Endothelial cell of umbilical vein (primary cell): ENCODE measurements at regions not wholly inside any gene's neighbourhood (a gene's known extent, or its start where the extent isn't known, plus 50 kb on each side); places are given as distances from the start of the nearest gene placed in this dataset.

ENCODE experiments used
- BruUV-seq: library from RNA; stranded (reverse); fragments of 400-500 nt; replicated peaks from 2 replicates; lab custom pipeline; 2021; lab: Mats Ljungman, UMichigan
- CTCF ChIA-PET: fragments of 300-600, 350-600 bp; sonication (Branson Sonifier 250); formaldehyde crosslinking; loops from one replicate; lab custom pipeline; 2021; ENCODE audit warnings: antibody characterized with exemption, inconsistent platforms; lab: Charles Lee
- POLR2A ChIA-PET: fragments of 300-600, 350-600 bp; sonication (Branson Sonifier 250); formaldehyde crosslinking; loops from one replicate; lab custom pipeline; 2021; ENCODE audit warnings: antibody characterized with exemption, inconsistent platforms; lab: Charles Lee
- DNase-seq: peaks from one replicate; pipeline ENCODE4 v3.0.0-alpha.2; 2011; ENCODE audit warnings: low read depth, low spot score
- FAIRE-seq: peaks from 2 replicates; lab custom pipeline; 2011; peaks lifted over from hg19 to GRCh38; lab: Jason Lieb, UNC
- H2AFZ ChIP-seq: 2 replicates; pipeline ENCODE4 v1.6.0; 2012; ENCODE audit warnings: low read depth, low read length, control low read depth, inconsistent platforms
- H3K27ac ChIP-seq: 2 replicates; pipeline ENCODE4 v1.5.1; 2011; ENCODE audit warnings: low read depth, mild to moderate bottlenecking, control low read depth, low read length, moderate library complexity; ENCODE audit not compliant: insufficient read depth
- H3K27me3 ChIP-seq, 2 experiments: 2 replicates each; pipeline versions ENCODE4 v1.6.0 to v1.6.1; 2011; ENCODE audit warnings: low read length in 2 of 2, mixed read lengths in 1 of 2; ENCODE audit not compliant: control insufficient read depth in 2 of 2, insufficient read depth in 2 of 2
- H3K36me3 ChIP-seq, 2 experiments: 2 replicates in 1 of 2; 3 replicates in 1 of 2; pipeline ENCODE4 v1.5.1; 2011; ENCODE audit warnings: low read length in 2 of 2, mild to moderate bottlenecking in 1 of 2, moderate library complexity in 1 of 2; ENCODE audit not compliant: control insufficient read depth in 2 of 2, insufficient read depth in 2 of 2; ENCODE audit errors: extremely low read depth in 1 of 2
- H3K4me1 ChIP-seq: 3 replicates; pipeline ENCODE4 v1.5.1; 2011; ENCODE audit warnings: mild to moderate bottlenecking, low read length; ENCODE audit not compliant: control insufficient read depth, insufficient read depth; ENCODE audit errors: extremely low read depth
- H3K4me2 ChIP-seq: 2 replicates; pipeline ENCODE4 v1.6.1; 2011; ENCODE audit warnings: low read length, control low read depth, mixed read lengths; ENCODE audit not compliant: insufficient read depth
- H3K4me3 ChIP-seq, 3 experiments: fragments of 200-600 bp in 1 of 3; sonication (generic), shearing (Covaris generic) in 1 of 3; replicated peaks in 1 of 3; 2 replicates each; pipeline ENCODE4 v1.5.1; 2011 to 2016; ENCODE audit warnings: control low read depth in 3 of 3, low read length in 3 of 3, mild to moderate bottlenecking in 2 of 3, inconsistent platforms in 1 of 3, low read depth in 1 of 3, moderate library complexity in 1 of 3; ENCODE audit not compliant: insufficient read depth in 1 of 3
- H3K79me2 ChIP-seq: 2 replicates; pipeline ENCODE4 v1.6.0; 2012; ENCODE audit warnings: low read length, inconsistent platforms; ENCODE audit not compliant: control insufficient read depth, insufficient read depth
- H3K9ac ChIP-seq: replicated peaks from 2 replicates; pipeline ENCODE3; 2011; ENCODE audit warnings: low read length, control low read depth; ENCODE audit not compliant: insufficient read depth; ENCODE audit errors: extremely low read depth
- H3K9me1 ChIP-seq: replicated peaks from 3 replicates; pipeline ENCODE4 v1.6.0; 2011; ENCODE audit warnings: mild to moderate bottlenecking, low read length; ENCODE audit not compliant: control insufficient read depth, insufficient read depth; ENCODE audit errors: extremely low read depth
- H3K9me3 ChIP-seq: replicated peaks from 2 replicates; pipeline ENCODE4 v1.5.1; 2012; ENCODE audit warnings: low read length, inconsistent platforms; ENCODE audit not compliant: control insufficient read depth, insufficient read depth
- H4K20me1 ChIP-seq: replicated peaks from 2 replicates; pipeline ENCODE3; 2011; ENCODE audit warnings: mild to moderate bottlenecking, low read length; ENCODE audit not compliant: control insufficient read depth, insufficient read depth; ENCODE audit errors: extremely low read depth
- CTCF ChIP-seq, 2 donors: IDR thresholded peaks; 1 replicate in 1 of 2; 2 replicates in 1 of 2; pipeline ENCODE4 v1.5.1; 2011; ENCODE audit warnings: low read length in 2 of 2, mild to moderate bottlenecking in 2 of 2, moderate library complexity in 2 of 2, control low read depth in 1 of 2, inconsistent platforms in 1 of 2, low read depth in 1 of 2; ENCODE audit not compliant: insufficient read depth in 1 of 2; ENCODE audit errors: extremely low read depth in 1 of 2
- EZH2 ChIP-seq: IDR thresholded peaks from 2 replicates; pipeline ENCODE4 v1.6.1; 2012; ENCODE audit warnings: borderline replicate concordance, low read depth, mild to moderate bottlenecking, moderate library complexity, low read length, inconsistent platforms; ENCODE audit not compliant: severe bottlenecking
- FOS ChIP-seq: IDR thresholded peaks from 2 replicates; pipeline ENCODE4 v1.6.1; 2011; ENCODE audit warnings: mild to moderate bottlenecking, low read length, moderate library complexity, borderline replicate concordance; ENCODE audit not compliant: insufficient read depth
- GATA2 ChIP-seq: IDR thresholded peaks from 2 replicates; pipeline ENCODE4 v1.7.0; 2011; ENCODE audit warnings: low read depth, mild to moderate bottlenecking, moderate library complexity, mixed read lengths, low read length; ENCODE audit not compliant: insufficient read length, insufficient read depth
- JUN ChIP-seq: IDR thresholded peaks from 2 replicates; pipeline ENCODE4 v1.6.1; 2011; ENCODE audit warnings: borderline replicate concordance, low read depth; ENCODE audit not compliant: insufficient read length, insufficient read depth
- MYC ChIP-seq: IDR thresholded peaks from one replicate; pipeline ENCODE4 v1.6.1; 2011; ENCODE audit warnings: mild to moderate bottlenecking, low read depth, low read length
- POLR2A ChIP-seq: IDR thresholded peaks from 2 replicates; pipeline ENCODE4 v1.6.1; 2012; ENCODE audit warnings: low read depth, mild to moderate bottlenecking, control low read depth, low read length
- POLR2AphosphoS5 ChIP-seq: IDR thresholded peaks from 2 replicates; pipeline ENCODE4 v1.6.1; 2012; ENCODE audit warnings: low read depth, mild to moderate bottlenecking, control low read depth, low read length, moderate library complexity; ENCODE audit not compliant: insufficient read depth
- dilution Hi-C: fragments of 300-500 bp; cut with MboI; formaldehyde crosslinking; loops from one replicate; pipeline ENCODE4 v1.15.0; 2019; ENCODE audit warnings: low sequenced_read_pairs; ENCODE audit not compliant: extremely low pct_ligation_motif_present
- intact Hi-C: fragments of 100-400 bp; cut with micrococcal nuclease; formaldehyde crosslinking; loops from one replicate; pipeline ENCODE4 v1.10.0; 2022
- TF ChIP-seq, protein P1 (sequence below): IDR thresholded peaks from 2 replicates; pipeline ENCODE4 v1.6.1; 2011; ENCODE audit not compliant: insufficient read depth, insufficient read length

GRCh38 chr5:54838843-54839242, 146.6 kb downstream of the ESM1 start:
- BruUV-seq: no TSS peak

More at GRCh38 chr5:54838843-54839242, 146.6 kb downstream of the ESM1 start:
- Histone ChIP-seq H3K27me3 (no peaks in the 10 kb centered on the region), H3K4me2 (no peak overlapping the region), H3K9me3 (no peaks in the 10 kb centered on the region), H3K36me3 (no peaks in the 10 kb centered on the region), H3K79me2 (no peaks in the 10 kb centered on the region), H2AFZ (no peak overlapping the region), H3K4me1 (peaks cover 33% of the 10 kb centered on the region), H3K27ac (no peak overlapping the region), H4K20me1 (no peaks in the 10 kb centered on the region), H3K9ac (no peak overlapping the region), H3K9me1 (no peaks in the 10 kb centered on the region), H3K4me3 (no peak overlapping the region)
- ChIA-PET CTCF (interaction anchor here (0.7 to 1.1 kb wide), 2 partner anchors 18 to 322 kb away, joined by 3 to 4 read pairs; partner anchors contain the start of gene SNX18), POLR2A (no interaction called here)
- DNase-seq: no peak
- TF ChIP-seq GATA2 (no peak), POLR2A (no peak), MYC (no peak), CTCF (IDR thresholded peaks at IDR 0.05; ENCODE audit: extremely low read depth in 1 of 2, insufficient read depth in 1 of 2, low read depth in 1 of 2, low read length in 2 of 2) (no peak), POLR2AphosphoS5 (no peak), JUN (no peak), EZH2 (no peak), FOS (no peak)
- TF ChIP-seq, protein P1, sequence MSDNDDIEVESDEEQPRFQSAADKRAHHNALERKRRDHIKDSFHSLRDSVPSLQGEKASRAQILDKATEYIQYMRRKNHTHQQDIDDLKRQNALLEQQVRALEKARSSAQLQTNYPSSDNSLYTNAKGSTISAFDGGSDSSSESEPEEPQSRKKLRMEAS: no peak
- dilution Hi-C loops (no loop called here), intact Hi-C loops (loop anchor here (10.0 kb wide), 1 partner anchor 194 kb away; no protein-coding TSS in a partner anchor)
- FAIRE-seq: no peak
